Adrenal gland (tissue), 9 donors: ENCODE measurements at regions not wholly inside any gene's neighbourhood (a gene's known extent, or its start where the extent isn't known, plus 50 kb on each side); places are given as distances from the start of the nearest gene placed in this dataset.

Experiments used
- DNase-seq, 7 donors: peaks; one replicate each; pipeline ENCODE4 v3.0.0-alpha.2; 2019 to 2020
- H3K27ac ChIP-seq, 5 donors: fragments of 200-600 bp; sonication (generic) in 4 of 5; 1 replicate in 3 of 5; 2 replicates in 2 of 5; pipeline versions ENCODE4 v1.5.1 to v1.8.0; 2016 to 2020; ENCODE audit warnings: mild to moderate bottlenecking in 1 of 5
- H3K27me3 ChIP-seq: fragments of 200-600 bp; 2 replicates; pipeline ENCODE4 v1.8.0; 2021
- H3K36me3 ChIP-seq, 2 donors: fragments of 200-600 bp; replicated peaks in 1 of 2; 1 replicate in 1 of 2; 2 replicates in 1 of 2; pipeline versions ENCODE4 v1.5.1 to v1.8.0; 2018 to 2022
- H3K4me1 ChIP-seq, 2 donors: fragments of 200-600 bp; replicated peaks in 1 of 2; 1 replicate in 1 of 2; 2 replicates in 1 of 2; pipeline versions ENCODE4 v1.5.1 to v1.8.0; 2018 to 2021
- H3K4me3 ChIP-seq, 4 donors: fragments of 200-600 bp; sonication (generic) in 3 of 4; one replicate each; pipeline ENCODE4 v1.5.1; 2016 to 2018
- H3K9me3 ChIP-seq, 3 donors: fragments of 200-600 bp; sonication (generic) in 1 of 3; replicated peaks in 1 of 3; 1 replicate in 2 of 3; 2 replicates in 1 of 3; pipeline versions ENCODE4 v1.5.1 to v1.8.0; 2016 to 2021
- POLR2A ChIP-seq, 2 donors: fragments of 450-650 bp; IDR thresholded peaks; one replicate each; pipeline ENCODE4 v1.6.1; 2017; ENCODE audit warnings: antibody characterized with exemption in 2 of 2, mild to moderate bottlenecking in 2 of 2, moderate library complexity in 1 of 2
- WGBS, 4 donors: extraction: QIAGEN DNeasy Blood & Tissue Kit in 2 of 4; methylation state at CpG; one replicate each; pipeline versions ENCODE4 v1.1.5 to v1.1.7; 2013 to 2017; 5-methylcytosine and 5-hydroxymethylcytosine counted together
- intact Hi-C, 2 donors: fragments of 100-400 bp; cut with DNase I; formaldehyde crosslinking; loops; one replicate each; pipeline versions ENCODE4 v1.14.1 to v1.15.0; 2022 to 2023
- TF ChIP-seq, protein P1 (sequence below), 6 experiments: fragments of 450-650 bp in 4 of 6; fragments of 200-600 bp in 2 of 6; sonication (generic) in 1 of 6; IDR thresholded peaks; 1 replicate in 5 of 6; 2 replicates in 1 of 6; pipeline versions ENCODE4 v1.5.1 to v1.8.0; 2016 to 2021; ENCODE audit warnings: antibody characterized with exemption in 6 of 6, mild to moderate bottlenecking in 2 of 6, moderate library complexity in 1 of 6
- donor health status: healthy with polysubstance abuse.
- donor health status: Bipolar disorder and iron deficiency.
- donor health status: DM: yes; HTN: yes; CAD: no.
- donor health status: DM: no; HTN: no; CAD: no.
- donor health status: DM: no; HTN: no; CAD: no.

DNA sequence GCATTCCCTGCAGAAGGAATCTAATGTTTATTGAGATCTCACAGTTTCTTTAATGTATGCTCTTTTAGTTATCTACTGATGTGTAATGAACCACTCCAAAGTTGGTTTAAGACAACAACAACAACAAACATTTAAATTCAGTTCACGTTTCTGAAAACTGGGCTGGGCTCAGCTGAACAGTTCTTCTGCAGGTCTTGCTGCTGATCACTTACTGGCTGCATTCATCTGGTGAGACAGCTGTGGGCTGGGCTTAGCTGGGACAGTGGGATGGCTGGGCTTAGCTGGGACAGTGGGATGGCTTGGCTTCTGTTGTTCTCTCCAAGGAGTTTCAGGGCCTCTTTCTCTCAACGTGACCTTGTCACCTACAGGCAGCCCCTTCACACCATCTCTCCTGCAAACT lies 544.3 kb upstream of the CDH5 start:
- TF ChIP-seq POLR2A (IDR thresholded peaks at IDR 0.05) = no peak
- TF ChIP-seq, protein P1, sequence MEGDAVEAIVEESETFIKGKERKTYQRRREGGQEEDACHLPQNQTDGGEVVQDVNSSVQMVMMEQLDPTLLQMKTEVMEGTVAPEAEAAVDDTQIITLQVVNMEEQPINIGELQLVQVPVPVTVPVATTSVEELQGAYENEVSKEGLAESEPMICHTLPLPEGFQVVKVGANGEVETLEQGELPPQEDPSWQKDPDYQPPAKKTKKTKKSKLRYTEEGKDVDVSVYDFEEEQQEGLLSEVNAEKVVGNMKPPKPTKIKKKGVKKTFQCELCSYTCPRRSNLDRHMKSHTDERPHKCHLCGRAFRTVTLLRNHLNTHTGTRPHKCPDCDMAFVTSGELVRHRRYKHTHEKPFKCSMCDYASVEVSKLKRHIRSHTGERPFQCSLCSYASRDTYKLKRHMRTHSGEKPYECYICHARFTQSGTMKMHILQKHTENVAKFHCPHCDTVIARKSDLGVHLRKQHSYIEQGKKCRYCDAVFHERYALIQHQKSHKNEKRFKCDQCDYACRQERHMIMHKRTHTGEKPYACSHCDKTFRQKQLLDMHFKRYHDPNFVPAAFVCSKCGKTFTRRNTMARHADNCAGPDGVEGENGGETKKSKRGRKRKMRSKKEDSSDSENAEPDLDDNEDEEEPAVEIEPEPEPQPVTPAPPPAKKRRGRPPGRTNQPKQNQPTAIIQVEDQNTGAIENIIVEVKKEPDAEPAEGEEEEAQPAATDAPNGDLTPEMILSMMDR (IDR thresholded peaks at IDR 0.05) = no peak
- no peak overlapping the region for H3K4me3 ChIP-seq
- 75 to 97% (median 95%) methylated on average over 2 of the region's 2 CpGs for WGBS, 4 donors
- H3K4me1 ChIP-seq = no peaks in the 10 kb centered on the region
- no peak for DNase-seq
- H3K27me3 ChIP-seq = no peaks in the 10 kb centered on the region
- no peak overlapping the region for H3K27ac ChIP-seq
- H3K9me3 ChIP-seq = no peaks in the 10 kb centered on the region
- H3K36me3 ChIP-seq = no peaks in the 10 kb centered on the region
- intact Hi-C loops = no loop called here

DNA sequence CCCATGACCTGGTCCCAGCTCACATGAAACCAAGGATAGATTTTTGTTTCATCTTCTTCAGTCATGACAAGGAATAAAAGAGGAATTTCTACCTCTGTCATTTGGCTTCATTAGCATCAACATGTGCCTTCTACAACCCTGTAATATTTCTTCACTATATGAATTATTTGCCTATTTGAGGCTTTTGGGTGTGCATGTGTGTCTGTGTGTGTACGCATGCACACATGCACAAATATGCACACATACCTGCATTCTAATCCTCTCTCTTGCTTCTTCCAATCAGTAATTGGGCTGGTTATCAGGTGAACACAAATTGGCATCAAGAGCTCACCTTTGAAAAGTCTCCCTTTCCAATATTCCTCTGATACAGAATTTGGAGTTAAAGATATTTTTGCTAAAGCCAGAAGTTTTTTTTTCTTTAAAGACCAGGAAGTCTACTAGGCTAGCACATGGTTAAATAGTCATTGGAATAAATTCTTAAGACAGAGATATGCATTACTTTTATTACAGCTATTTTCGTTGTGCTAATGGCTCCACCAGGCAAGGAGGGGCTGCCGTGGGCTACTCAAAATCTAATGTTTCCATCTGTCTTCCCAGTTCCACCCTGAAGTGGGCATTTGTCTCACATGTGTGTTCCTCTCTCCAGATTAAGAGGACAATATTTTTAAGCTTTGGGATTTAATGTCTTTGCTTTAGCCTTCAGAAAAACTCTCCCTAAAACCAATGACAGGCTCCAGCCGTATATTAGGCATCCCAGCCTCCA lies 547.2 kb upstream of the CDH5 start:
- no peaks in the 10 kb centered on the region for H3K27me3 ChIP-seq
- no peak overlapping the region for H3K4me3 ChIP-seq
- no peak for DNase-seq
- TF ChIP-seq, protein P1 (IDR thresholded peaks at IDR 0.05) = no peak
- no peak for TF ChIP-seq POLR2A (IDR thresholded peaks at IDR 0.05)
- no peak overlapping the region for H3K27ac ChIP-seq
- no peaks in the 10 kb centered on the region for H3K4me1 ChIP-seq
- 73 to 81% (median 75%) methylated on average over 4 of the region's 4 CpGs for WGBS, 4 donors
- intact Hi-C loops = no loop called here
- H3K36me3 ChIP-seq = no peaks in the 10 kb centered on the region
- no peaks in the 10 kb centered on the region for H3K9me3 ChIP-seq

DNA sequence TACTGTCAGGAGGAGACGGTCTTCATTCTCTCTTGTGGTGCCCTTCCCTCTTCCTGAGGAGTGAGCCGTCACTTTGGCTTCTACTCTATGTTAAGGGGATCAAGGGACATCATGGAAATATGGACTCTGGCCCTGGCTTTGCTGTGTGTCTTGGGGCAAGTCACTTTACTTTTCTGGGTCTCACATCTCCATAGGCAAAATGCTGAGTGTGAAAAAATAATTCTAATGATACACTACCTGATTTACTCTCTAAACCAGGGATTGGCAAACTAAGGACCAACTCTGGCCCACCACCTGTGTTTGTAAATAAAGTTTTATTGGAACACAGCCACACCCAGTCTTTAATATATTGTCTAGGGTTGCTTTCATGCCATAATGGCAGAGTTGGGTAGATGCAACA lies 548.7 kb upstream of the CDH5 start:
- WGBS, 4 donors = 85 to 95% (median 93%) methylated on average over 2 of the region's 2 CpGs
- H3K9me3 ChIP-seq = no peaks in the 10 kb centered on the region
- no peaks in the 10 kb centered on the region for H3K27me3 ChIP-seq
- intact Hi-C loops = no loop called here
- TF ChIP-seq POLR2A (IDR thresholded peaks at IDR 0.05) = no peak
- TF ChIP-seq, protein P1 (IDR thresholded peaks at IDR 0.05) = no peak
- DNase-seq = no peak
- H3K4me1 ChIP-seq = no peaks in the 10 kb centered on the region
- H3K36me3 ChIP-seq = no peaks in the 10 kb centered on the region
- H3K27ac ChIP-seq = no peak overlapping the region
- no peak overlapping the region for H3K4me3 ChIP-seq

DNA sequence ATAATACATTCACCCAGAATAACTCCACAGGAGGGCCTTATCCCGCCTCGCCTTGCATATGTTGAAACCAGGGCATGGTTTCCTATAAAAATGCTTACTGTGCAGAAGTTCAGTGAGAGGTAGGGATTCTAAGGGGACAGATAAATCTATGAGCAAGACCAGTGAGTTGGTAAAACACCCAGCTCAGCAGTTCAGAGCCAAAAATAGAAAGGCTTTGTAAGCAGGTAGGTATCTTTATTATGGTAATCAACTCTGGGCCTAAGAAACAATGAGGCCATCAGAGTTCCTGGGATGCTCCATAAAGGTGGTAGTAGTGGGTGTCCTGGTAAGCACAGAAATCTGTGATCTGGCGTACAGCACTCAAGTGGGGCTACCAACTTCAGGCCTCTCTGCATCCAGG lies 549.4 kb upstream of the CDH5 start:
- H3K4me1 ChIP-seq = no peaks in the 10 kb centered on the region
- H3K27ac ChIP-seq = no peak overlapping the region
- intact Hi-C loops = no loop called here
- no peaks in the 10 kb centered on the region for H3K36me3 ChIP-seq
- no peaks in the 10 kb centered on the region for H3K27me3 ChIP-seq
- no peak overlapping the region for H3K4me3 ChIP-seq
- 91 to 100% (median 96%) methylated on average over 3 of the region's 3 CpGs for WGBS, 4 donors
- no peak for DNase-seq
- TF ChIP-seq, protein P1 (IDR thresholded peaks at IDR 0.05) = no peak
- TF ChIP-seq POLR2A (IDR thresholded peaks at IDR 0.05) = no peak
- H3K9me3 ChIP-seq = no peaks in the 10 kb centered on the region
